GM21526 (cell line): ENCODE measurements at regions not wholly inside any gene's neighbourhood (a gene's known extent, or its start where the extent isn't known, plus 50 kb on each side); places are given as distances from the start of the nearest gene placed in this dataset.

ENCODE experiments used
- ATAC-seq: cut with Tn5 transposase; IDR thresholded peaks from one replicate; pipeline ENCODE4 v1.9.1; 2021; ENCODE audit warnings: moderate library complexity; ENCODE audit not compliant: unreplicated experiment, low FRiP score

GRCh38 chr10:3418926-3419325, 246.3 kb upstream of the PITRM1 start:
- ATAC-seq = no peak

GRCh38 chr10:3418041-3418754, 245.6 kb upstream of the PITRM1 start:
- ATAC-seq = no peak

GRCh38 chr10:3417096-3417495, 244.5 kb upstream of the PITRM1 start:
- no peak for ATAC-seq

DNA sequence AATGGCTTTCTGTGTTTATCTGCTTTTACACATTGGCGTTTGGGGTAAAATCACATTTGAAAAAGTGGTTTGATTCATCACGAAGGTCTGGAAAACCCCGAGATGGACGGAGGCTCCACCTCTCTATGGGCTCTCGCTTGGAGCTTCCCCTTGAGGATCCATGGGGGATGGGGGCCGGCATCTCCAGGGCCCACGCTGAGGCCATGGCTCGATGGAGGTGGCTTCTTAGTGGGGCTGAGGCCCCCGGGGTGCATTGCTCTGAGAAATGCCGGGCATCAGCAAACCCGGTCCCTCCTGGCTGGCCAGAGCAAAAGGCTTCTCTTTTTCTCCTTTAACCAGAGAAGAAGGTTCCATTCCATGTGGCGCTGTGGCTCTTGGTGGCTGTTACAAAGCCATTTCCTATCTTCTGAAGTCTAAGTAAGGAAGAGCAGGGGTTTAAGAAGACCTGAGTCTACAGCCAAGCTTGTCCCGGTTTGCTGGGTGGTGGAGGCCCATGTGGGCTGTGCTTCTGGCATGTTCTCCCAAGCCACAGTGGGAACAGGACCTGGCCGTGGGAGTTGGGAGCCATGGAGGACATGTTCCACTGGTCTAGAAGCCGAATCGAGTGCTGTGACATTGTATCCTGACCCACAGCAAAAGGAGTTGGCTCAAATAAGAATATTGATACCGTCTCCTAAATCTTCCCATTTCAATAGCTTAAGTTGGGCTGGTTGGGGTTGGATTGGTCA, 243.5 kb upstream of the PITRM1 start:
- ATAC-seq = no peak

DNA sequence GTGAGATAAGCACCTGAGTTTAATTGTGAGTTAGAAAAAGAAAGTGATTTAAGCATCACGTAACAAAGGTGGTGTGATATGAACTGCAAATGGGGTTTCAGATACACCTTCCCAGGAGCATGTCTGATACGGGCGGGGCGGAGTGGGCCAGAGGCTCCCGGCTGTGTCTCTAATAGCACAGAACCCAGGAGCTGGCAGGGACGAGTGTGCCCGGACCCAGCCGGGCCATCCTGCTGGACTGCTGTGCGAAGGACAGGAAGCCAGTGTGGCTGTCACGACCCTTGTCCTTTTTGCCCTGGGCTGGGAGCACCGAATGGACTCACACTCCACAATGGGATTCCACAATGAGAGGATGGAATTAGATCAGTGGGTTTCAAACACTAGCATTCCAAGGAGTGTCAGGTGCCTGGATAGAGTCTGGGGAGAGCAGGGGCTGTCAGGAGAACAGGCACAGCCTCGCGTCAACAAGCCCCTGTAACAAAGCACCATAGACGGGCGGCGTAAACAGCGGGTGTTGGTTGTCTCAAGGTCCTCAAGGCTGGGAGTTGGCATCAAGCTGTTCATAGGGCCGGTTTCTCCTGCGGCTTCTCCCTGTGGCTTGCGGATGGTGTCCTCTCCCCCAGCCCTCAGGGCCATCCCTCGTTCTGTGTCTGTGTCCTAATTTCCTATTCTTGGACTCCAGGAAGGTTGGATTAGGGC, 242.6 kb upstream of the PITRM1 start:
- no peak for ATAC-seq

DNA sequence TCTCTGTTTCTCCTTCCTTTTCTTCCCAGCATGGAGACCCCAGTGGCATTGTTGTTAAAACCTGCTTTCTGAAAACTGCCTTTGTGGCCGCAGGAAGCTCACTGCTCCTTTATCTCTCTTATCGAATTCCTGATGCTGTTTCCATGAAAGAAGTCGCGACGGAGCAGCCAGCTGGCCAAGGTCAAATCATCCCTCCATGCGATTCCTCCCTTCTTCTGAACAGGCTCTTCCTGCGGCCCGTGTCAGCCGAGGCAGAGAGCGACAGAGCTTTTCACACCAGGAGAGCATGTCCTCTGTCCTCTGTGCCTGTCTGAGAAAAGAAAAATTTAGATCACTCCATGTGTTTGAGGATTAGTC, 242.1 kb upstream of the PITRM1 start:
- ATAC-seq = no peak

GRCh38 chr10:3413937-3414666, 241.5 kb upstream of the PITRM1 start:
- no peak for ATAC-seq

DNA sequence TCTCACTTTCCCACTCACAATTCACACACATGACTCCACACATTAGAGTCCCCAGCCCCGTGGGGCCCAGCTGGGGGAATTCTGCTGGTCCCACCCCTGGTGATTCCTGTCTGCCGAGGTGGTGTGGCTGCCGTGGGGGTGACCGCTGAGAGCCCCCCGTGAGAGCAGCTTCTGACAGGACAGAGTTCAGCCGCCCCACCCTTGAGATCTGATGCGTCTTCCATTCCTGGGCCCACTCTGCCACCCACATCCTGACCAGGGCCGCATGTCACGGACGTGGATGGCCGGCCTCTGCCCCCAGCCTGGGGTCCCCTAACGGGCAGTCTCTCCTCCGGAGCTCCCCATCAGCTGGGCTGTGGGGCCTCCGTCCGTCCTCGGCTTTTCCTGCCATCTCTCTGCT, 240.1 kb upstream of the PITRM1 start:
- no peak for ATAC-seq

DNA sequence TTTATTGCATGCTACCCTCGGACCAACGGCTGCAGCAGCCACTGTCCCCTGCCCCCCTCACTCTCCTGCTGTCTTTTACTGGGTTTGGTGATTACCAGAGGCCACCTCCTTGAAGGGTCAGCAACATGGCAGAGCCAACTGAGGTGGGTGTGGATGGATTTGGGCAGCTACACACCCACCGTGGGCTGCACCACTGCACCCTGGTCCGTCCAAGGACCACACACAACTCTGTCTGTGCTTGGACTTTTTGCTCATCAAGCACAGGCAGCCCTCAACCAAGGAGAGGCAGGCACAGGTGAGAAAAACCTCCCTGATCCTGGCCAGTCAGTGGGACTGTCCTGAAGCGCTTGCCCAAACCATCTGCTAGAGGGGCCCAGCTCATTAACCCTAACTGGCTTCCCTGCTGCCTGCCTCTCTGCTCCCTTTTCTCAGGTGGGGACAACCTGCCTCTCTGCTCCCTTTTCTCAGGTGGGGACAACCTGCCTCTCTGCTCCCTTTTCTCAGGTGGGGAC, 239.5 kb upstream of the PITRM1 start:
- no peak for ATAC-seq

- no peak for ATAC-seq
These were observed 238.5 kb upstream of the PITRM1 start for GRCh38 chr10:3411044-3411443.

DNA sequence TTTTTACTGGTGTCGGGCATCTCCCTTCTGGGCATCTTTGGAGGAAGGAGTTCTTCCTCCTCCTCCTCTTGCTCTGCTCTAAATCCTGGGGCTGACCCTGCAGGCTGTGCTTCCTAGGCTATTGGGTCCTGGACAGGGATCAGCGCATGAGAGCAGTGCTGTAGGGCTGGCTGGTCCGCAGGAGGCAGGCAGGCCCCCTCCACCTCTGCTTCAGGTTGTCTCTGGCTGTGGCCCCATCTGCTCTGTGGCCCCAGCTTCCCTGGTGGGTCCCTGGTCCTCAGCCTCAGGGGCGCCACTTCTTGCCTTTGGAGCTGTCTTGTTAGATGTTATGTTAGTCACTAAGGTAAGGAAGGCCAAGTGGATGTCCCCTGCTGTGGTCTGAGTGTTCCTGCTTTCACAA, 237.3 kb upstream of the PITRM1 start:
- no peak for ATAC-seq

- ATAC-seq = no peak
These were observed 236.2 kb upstream of the PITRM1 start for GRCh38 chr10:3408603-3409365.

- ATAC-seq = no peak
These were observed 234.6 kb upstream of the PITRM1 start for GRCh38 chr10:3407208-3407607.

DNA sequence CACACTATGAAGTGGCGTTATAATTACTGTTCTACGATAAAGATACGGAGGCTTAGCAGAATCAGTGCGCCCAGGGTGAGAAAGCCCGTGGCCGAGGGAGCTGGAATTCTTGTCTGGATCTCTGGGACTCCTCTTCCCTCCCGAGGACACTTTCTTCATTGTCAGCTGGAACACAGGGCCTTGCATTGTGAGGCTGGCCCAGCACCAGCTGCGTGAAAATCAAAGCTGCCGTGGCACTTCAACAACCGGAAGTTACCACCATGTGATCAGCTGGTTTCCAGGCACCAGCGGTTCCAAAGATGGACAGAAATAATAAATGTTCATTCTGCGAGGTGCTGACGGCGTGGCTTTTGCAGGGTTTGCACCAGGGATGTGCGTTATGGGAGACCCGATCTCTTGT, 234.0 kb upstream of the PITRM1 start:
- no peak for ATAC-seq

- no peak for ATAC-seq
These were observed 231.8 kb upstream of the PITRM1 start for GRCh38 chr10:3404381-3404780.

DNA sequence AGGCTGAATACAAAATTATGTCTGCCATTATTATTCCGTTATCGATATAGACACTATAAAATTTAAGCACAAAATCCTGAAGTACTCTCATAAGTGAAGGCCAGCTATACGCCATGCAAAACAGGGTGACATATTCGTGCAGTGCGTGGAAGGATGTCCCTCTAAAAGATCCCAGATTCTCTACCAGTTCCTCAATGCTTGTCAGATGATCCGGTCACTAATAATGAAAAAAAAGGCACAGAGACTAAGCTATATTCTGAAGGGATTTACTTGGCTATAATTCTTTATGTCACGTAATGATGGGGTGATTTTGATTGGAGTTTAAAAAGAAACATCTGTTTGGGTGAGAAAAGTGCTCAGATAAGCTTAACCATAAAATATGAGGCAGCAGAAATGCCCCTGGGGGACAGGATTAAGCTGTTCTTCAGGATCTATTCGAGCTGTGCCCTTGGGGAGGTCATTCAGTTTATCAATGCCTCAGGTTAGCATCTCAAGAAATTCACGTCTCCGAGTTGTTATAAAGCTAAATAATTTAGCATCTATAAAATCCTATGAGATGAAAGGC, 229.7 kb upstream of the PITRM1 start:
- no peak for ATAC-seq

DNA sequence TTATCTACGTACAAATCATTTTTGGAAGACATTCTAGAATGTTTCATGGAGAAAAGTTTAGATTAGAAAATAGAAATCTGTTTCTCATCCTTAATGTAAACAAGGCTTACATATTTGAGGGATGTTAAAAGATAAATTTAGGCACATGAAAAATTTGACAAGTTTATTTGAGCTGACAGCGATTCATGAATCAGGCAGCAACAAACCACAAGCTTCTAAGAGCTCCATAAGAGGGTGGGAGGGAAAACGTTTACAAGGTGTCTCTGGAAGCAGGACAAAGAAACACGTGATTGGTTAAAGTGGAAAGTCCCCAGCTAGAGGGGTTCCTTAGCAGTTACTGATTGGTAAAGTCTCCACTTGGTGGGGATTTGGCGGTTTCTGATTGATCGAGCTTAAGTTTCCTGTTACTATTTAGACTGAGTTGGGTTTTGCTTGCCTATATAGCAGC, 228.9 kb upstream of the PITRM1 start:
- ATAC-seq = no peak

GRCh38 chr10:3400348-3400747, 227.8 kb upstream of the PITRM1 start:
- ATAC-seq = no peak

- no peak for ATAC-seq
These were observed 227.2 kb upstream of the PITRM1 start for GRCh38 chr10:3399756-3400155.
